Esophagus squamous epithelium (tissue), 4 donors: ENCODE measurements at regions not wholly inside any gene's neighbourhood (a gene's known extent, or its start where the extent isn't known, plus 50 kb on each side); places are given as distances from the start of the nearest gene placed in this dataset.

Experiments
- POLR2A ChIP-seq, 4 donors: fragments of 450-650 bp; IDR thresholded peaks; one replicate each; pipeline ENCODE4 v1.6.1; 2017; ENCODE audit warnings: antibody characterized with exemption in 4 of 4, mild to moderate bottlenecking in 4 of 4, moderate library complexity in 3 of 4
- TF ChIP-seq, protein P1 (sequence below), 6 experiments: fragments of 450-650 bp in 4 of 6; fragments of 200-600 bp in 2 of 6; sonication (generic) in 2 of 6; IDR thresholded peaks; one replicate each; pipeline ENCODE4 v1.5.1; 2016 to 2019; ENCODE audit warnings: antibody characterized with exemption in 6 of 6, mild to moderate bottlenecking in 4 of 6, moderate library complexity in 4 of 6

DNA sequence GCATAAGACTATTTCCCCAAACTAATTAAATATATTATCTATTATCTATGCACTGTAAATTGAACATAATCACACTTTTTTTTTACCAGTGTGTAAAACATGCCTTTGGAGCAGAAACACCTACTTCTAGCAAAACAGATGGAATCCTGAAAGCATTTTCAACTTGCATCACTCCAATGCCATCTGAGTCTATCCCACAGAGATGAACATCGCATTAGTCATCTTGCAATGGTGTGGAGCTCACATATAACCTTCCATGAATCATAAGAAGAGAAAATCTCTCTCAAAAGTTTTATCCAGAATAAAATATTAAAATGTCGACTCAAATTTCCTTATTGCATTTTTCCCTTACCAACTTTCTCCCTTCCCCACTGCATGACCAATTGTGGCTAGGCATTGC is 406.7 kb upstream of the ACTRT1 start:
- TF ChIP-seq POLR2A (IDR thresholded peaks at IDR 0.05) = no peak
- TF ChIP-seq, protein P1, sequence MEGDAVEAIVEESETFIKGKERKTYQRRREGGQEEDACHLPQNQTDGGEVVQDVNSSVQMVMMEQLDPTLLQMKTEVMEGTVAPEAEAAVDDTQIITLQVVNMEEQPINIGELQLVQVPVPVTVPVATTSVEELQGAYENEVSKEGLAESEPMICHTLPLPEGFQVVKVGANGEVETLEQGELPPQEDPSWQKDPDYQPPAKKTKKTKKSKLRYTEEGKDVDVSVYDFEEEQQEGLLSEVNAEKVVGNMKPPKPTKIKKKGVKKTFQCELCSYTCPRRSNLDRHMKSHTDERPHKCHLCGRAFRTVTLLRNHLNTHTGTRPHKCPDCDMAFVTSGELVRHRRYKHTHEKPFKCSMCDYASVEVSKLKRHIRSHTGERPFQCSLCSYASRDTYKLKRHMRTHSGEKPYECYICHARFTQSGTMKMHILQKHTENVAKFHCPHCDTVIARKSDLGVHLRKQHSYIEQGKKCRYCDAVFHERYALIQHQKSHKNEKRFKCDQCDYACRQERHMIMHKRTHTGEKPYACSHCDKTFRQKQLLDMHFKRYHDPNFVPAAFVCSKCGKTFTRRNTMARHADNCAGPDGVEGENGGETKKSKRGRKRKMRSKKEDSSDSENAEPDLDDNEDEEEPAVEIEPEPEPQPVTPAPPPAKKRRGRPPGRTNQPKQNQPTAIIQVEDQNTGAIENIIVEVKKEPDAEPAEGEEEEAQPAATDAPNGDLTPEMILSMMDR (IDR thresholded peaks at IDR 0.05) = no peak
